Stimulated activated CD4-positive, alpha-beta T cell treated with anti-CD3 and anti-CD28 coated beads, Interleukin-12 subunit alpha, Interleukin-12 subunit beta, amount 100 ng/mL, for 4 hours (primary cell): ENCODE measurements at regions not wholly inside any gene's neighbourhood (a gene's known extent, or its start where the extent isn't known, plus 50 kb on each side); places are given as distances from the start of the nearest gene placed in this dataset.
A peak's percentile ranks its signal among the peaks of the same experiment; 100 is the strongest.
"Not testable (repeated sequence)": the region's sequence is repeated elsewhere in the genome, so short reads cannot be mapped to it uniquely, and the experiment has no call there.

Experiments used
- DNase-seq: peaks from one replicate; pipeline ENCODE4 v3.0.0-alpha.2; 2020

DNA sequence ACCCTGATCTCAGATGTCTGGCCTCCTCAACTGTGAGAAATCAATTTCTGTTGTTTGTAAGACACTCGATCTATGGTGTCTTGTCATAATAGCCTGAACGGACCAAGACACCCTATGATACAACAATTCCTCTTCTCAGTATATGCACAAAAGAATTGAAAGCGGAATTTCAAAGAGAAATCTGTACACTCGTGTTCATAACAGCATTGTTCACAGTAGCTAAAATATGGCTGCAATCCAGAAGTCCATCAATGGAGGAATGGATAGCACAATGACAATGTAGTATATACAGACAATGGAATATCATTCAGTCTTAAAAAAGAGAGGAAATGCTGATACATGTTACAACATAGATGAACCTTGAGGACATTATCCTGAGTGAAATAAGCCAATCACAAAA, 354.6 kb downstream of the SFMBT2 start:
- DNase-seq: no peak

DNA sequence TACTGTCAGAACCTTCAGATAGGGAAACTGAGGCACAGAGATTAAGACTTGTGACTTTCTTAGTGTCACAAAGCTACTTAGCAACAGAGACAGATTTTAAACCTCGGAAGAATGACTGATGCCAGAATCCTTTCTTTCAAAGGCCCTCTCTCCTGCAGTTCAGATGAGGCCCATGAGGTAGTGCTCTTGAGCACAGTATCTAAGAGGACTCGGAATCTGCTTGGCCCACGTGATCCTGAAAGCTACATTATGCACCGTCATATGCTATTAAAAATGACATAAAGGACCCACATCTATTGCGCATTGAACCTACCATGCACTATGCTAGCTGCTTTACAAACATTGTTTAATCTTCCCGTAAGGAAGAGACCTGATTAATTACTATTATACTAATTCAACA, 355.9 kb downstream of the SFMBT2 start:
- no peak for DNase-seq

DNA sequence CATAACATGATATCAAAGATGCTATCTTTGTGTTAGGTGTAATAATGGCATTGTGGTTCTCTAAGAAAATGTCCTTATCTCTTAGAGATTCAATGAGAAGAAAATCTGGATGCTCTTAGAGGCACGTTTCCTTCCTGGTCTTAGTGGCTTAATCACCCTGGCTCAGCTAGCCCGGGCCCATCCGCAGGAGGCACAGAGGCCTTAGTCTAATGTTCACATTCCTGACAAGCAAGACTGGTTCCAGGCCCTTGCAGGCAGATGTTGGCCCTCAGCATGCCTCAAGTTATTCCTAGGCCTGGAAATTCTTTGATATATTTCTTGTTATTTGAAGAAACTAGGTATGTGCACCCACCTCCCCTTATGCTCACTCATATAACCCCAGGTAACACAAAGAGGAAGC, 357.6 kb downstream of the SFMBT2 start:
- DNase-seq: no peak

DNA sequence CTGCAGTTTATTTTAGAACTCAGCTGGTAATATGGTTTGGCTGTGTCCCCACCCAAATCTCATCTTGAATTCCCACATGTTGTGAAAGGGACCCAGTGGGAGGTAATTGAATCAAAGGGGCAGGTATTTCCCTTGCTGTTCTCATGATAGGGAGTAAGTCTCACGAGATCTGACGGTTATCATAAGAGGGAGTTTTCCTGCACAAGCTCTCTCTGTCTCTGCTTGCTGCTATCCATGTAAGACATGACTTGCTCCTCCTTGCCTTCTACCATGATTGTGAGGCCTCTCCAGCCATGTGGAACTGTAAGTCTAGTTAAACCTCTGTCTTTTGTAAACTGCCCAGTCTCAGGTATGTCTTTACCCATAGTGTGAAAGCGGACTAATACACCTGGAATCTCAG, 360.8 kb downstream of the SFMBT2 start:
- DNase-seq: not testable (repeated sequence)

DNA sequence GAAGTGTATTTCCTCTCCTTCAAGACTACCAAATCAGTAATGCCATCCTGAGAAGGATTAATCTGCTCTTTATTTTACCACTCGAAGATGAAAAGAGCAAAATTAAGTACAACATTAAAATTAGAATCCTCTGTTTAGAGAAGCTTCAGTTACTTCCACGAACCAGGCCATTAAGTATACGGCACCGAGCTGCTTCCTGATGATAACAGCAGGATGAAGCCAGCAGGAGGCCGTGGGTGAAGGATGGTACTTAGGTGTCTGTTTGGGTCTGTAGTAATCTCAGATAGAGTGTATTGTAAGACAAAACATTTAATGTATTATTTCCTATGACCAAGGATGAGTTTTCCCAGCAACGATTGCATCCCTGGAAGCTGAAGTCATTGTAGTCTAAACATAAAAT, 362.8 kb downstream of the SFMBT2 start:
- no peak for DNase-seq

DNA sequence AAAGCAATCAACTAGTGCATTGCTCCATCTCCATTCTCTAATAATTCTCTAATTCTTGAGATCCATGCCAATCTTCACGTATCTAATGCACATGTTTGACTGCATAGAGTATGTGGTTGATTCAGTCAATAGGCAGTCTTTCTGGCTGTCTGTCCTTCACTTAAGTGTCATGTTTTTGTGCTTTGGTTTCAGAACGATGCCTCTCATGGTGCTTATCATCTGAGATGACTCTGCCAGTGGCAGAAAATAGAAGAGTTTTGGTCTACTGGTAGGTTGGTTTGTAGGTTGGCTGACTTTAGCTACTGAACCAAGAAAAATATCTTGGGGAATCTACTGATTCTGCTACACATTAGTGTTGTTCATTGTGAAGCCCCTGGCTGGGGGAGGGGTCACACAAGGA, 364.2 kb downstream of the SFMBT2 start:
- no peak for DNase-seq

DNA sequence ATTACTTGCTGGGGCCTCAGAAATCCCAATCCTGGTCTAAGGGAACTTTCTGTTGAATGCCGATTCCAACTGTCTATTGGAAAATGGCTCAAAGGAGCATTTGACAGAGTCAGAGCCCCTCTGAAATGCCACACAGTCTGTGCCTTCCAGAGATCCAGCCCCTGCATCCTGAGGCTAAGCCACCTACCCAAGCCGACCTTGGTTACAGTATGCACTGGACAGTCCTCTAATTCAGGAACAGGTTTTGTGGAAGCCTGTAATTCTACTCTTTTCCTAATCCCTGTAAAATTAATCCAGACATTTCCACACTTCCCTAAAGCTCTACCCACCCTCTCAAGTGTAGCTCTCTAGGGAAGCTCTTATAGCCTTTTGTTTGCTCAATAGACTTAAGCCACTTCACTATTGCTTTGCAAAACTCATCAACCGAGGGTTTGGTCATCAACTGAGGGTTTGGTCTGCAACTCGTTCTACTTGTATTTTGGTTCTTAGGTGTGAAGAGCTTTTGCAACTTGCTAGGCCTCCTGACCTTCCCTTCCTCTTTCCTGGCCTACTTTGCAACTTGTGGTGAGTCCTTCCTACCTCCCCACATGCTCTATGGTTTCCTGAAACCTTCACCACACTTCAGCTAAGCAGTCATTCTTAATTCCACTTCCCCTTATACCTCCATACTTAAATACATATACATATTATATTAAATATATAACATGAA, 364.8 kb downstream of the SFMBT2 start:
- DNase-seq: no peak

DNA sequence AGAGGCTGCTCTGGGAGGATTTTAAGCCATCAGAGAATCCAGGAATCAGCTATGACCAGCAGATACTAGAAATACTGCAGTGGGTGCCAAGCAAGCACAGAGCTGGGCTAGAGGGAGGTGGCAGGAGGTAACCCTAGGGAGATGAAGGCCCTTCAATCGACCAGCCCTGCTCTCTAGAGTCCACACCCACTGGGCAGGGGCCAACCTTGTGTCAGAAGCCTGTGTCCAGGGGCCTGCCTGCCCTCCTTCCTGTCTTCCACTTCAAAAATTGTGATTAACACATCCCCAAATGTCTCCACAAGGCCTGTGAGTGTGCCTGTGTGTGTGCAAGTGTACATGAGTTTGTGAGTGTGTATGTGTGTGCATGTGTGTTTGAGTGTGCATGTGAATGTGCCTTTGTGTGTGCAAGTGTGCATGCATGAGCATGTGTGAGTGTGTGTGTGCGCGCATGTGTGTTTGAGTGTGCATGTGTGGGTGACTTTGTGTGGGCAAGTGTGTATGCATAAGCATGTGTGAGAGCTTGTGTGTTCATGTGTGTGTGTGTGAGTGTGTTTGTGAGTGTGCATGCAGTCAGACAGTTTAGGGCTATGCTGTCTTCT, 367.7 kb downstream of the SFMBT2 start:
- DNase-seq: no peak

DNA sequence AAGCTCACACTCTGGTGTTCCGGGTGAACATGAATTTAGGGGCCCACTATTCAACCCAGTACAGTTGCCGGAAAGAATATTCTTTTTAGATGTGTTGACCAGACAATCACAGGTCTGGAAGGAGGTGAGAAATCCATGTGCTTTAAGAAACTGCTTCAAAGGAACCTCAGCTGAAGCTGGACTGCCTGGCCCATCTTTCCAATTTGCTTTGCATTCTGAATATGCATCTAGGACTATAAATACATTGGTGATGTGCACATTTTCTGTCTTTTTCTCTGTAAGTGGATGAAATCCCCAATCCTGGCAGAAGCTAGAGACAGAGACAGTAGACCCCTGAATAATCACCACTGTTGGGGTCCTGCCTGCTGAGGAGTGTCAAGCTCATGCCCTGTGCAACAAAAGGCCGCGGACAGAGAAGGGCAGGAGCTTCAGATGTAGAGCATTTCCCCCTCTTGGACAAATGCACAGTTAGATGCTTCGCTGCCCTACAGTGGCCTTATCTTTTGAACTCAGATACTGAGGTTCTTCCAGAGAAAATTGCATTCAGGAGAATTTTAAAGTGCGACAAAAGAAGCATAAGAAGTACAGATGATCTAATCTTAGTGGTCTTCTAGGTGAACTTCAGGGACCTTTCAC, 368.3 kb downstream of the SFMBT2 start:
- DNase-seq: no peak

DNA sequence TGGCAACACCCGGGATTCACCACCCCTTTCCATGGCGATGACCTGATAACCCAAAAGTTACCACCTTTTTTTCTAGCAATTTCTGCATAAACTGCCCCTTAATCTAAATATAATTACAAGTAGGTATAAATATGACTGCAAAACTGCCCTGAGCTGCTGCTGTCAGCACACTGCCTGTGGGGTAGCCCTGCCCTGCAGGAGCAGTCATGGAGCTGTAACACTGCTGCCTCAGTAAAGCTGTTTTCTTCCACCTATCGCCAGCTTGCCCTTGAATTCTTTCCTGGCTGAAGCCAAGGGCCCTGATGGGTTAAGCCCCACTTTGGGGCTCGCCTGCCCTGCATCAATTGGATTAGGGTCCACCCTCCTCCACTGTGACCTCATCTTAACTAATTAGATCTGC, 368.8 kb downstream of the SFMBT2 start:
- DNase-seq: no peak

DNA sequence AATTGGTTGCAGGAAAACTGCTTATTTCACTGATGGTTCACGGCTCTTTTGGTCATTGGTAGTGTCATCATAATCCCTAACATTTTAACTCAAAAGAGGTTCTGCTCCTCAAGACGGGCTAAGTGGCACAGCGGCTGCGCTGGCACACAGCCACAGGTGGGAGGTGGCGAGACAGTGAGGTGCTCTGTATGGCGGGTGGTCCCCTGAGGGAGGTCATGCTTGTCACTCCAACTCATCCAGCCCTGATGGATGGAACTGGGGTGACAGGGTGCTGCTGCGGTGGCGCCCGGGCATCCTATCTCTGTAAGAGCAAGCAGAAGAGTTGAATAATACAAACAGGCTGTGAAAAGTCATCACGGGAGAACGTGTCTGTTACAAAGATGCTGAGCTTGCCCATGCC, 370.2 kb downstream of the SFMBT2 start:
- no peak for DNase-seq

DNA sequence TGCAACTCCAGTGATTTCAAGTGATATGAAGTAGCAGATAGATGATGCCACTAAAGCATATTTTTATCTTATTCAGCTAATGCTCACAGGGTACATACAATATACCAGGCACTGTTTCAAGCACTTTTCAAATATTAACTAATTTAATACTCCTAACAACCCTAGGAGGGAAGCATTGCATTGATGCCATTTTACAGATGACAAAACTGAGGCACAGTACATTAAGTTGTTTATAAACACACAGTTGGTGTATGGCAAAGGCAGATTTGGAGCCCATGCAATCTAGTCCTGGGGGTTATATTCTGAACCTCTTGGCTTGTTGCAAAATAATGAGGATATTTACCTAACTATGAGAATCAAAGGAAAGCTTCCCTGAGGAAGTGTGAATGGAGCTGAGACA, 371.0 kb downstream of the SFMBT2 start:
- no peak for DNase-seq

DNA sequence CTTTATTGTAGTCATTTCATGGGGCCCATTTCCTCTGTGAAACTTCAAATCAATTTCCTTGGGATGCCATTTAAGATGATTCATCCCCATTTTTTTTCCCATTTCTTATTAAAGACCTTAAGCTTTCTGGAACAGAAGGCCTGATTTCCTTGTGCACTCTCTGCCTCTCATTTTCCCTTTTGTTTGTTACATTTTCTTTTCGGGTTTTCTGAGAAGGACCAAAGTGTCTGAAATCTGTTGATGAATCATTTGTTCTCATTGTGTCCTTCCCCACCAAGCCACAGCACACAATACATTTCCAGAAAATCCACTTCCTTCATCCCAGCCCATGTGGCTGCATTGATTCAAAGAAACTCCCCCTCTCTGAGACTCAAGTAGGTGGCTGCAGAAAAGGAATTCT, 372.4 kb downstream of the SFMBT2 start:
- no peak for DNase-seq

DNA sequence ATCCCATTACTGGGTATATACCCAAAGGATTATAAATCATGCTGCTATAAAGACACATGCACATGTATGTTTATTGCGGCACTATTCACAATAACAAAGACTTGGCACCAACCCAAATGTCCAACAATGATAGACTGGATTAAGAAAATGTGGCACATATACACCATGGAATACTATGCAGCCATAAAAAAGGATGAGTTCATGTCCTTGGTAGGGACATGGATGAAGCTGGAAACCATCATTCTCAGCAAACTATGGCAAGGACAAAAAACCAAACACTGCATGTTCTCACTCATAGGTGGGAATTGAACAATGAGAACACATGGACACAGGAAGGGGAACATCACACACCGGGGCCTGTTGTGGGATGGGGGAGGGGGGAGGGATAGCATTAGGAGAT, 373.4 kb downstream of the SFMBT2 start:
- DNase-seq: not testable (repeated sequence)

DNA sequence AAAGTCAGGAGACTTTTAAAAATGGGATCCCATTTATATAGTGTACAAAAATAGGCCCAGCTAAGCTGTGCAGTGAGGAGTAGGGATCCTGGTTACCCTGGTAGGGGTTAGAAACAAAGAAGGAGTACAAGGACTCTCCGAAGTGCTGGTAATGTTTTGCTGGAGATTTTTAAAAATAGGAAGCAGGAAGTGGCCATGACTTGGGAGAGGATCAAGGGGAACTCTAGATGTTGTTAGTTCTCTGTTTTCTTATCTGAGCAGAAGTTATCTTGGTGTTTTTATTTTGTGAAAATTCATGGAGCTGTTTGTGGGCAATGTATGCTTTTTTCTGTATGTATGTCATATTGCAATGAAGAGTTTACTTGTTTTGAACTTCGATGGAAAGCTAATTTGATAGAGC, 373.9 kb downstream of the SFMBT2 start:
- DNase-seq: no peak

DNA sequence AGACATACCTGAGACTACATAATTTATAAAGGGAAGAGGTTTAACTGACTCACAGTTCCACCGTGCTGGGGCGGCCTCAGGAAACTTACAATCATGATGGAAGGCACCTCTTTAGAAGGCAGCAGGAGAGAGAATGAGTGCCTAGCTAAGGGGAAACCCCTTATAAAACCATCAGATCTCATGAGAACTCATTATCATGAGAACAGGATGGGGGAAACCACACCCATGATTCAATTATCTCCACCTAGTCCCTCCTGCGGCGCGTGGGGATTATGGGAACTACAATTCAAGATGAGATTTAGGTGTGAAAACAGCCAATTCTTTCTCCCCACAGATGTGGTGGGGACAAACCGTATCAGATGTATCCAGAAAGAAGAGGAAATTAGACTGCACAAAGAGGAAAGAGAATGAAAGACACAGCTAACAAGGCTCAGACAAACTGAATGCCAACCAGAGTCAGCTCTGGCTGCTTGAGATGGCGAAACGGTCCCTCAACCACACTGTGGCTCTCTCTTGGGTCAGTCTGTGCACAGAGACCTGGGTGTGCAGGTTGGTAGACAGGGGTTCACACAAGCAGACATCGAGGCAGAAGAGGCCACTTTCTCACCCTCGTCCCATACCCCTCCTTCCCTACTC, 375.6 kb downstream of the SFMBT2 start:
- DNase-seq: peak; percentile 28

DNA sequence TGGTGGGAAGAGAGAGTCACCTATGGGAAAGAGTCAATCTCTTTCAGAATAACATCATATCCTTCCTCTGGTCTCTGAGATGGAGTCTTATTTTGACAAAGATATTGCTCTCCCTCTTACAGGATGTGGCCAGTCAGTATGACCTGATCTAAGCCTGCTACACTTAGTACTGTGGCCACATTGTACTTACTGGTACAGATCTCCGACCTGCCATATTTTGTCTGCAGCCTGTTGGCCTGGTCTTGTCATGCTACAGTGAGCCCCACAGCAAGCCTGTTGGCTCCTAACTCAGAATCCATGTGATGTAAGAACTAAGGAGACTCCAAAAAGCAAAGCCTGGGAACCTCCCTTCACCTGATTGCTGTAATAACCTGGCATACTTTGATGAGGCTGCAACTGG, 377.8 kb downstream of the SFMBT2 start:
- no peak for DNase-seq

DNA sequence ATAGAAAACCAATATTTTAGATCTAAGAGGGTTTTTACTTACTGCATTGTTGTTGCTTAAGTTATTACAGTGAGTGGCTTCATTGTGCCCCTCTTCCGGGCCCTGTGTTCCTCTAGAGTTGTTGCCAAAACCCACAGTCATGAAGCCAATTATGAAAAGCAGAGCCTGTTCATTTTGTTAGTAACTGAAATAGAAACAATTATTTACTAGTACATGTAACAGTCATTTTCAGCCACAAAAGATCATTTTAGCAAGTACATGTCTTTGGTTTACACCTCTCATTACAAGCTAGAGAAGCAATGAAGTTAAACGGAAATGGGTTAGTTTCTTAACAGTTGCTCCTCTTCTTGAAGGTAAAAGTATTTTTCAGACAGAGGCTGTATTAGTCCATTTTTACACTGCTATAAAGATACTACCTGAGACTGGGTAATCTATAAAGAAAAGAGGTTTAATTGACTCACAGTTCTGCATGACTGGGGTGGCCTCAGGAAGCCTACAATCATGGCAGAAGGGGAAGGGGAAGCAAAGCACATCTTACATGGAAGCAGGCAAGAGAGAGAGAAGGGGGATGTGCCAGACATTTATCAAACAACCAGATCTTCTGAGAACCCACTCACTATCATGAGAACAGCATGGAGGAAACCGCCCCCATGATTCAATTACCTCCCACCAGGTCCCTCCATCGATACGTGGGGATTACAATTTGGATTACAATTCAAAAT, 380.5 kb downstream of the SFMBT2 start:
- DNase-seq: no peak

DNA sequence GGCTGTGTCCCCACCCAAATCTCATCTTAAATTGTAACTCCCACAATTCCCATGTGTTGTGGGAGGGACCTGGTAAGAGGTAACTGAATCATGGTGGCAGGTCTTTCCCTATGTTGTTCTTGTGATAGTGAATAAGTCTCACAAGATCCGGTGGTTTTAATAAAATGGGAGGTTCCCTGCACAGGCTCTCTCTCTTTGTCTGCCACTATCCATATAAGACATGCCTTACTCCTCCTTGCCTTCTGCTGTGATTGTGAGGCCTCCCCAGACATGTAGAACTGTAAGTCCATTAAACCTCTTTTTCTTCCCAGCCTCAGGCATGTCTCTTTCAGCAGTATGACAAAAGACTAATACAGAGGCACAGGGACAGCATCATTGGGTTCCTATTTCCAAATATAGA, 381.2 kb downstream of the SFMBT2 start:
- no peak for DNase-seq

DNA sequence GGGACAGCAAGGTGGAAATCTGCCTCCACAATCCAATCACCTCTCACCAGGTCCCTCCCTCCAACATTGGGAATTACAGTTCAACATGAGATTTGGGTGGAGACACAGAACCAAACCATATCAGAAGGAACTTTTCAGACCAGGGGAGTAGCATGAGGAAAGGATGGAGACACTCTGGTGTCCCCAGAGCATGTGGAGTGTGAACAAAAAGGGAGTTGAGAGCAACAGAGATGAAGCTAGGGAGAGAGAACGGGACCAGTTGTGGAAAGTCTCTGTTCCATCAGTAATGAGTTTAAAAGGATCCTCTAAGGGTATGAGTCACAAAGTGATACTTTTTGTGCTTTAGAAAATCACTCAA, 382.0 kb downstream of the SFMBT2 start:
- no peak for DNase-seq

DNA sequence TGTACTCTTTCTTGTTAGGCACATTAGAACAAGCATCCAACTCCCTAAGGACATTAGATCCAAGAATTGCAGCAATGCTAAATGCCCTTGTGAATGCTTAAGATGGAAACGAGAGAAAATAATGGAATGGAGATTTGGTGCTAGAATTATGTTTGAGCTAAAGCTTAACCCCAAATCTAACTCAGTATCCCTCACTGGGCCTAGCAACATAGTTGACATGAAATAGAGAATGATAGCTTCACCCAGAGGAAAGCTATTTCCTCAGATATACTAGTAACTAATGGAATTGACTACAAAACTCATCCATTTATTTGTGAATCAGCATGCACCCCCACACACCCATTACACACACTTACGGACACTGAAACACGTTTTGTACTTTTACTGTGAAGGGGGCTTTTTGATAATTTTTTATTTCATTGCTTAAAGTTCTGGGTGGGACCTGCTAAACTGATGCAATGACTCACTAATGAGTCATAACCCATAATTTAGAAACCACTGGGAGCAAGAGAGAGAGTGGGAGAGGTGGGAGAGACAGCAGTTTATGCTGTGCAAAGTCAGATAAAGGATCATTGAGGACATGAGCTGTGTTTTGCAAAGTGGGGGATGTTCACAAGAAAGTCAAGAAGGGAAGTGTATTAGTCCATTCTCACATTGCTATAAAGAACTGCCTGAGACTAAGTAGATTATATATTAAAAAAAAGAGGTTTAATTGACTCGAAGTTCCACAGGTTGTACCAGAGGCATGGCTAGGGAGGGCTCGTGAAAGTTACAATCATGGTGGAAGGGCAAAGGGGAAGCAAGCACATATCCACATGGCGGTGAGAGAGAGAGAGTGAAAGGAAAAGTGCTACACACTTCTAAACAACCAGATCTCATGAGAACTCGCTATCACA, 382.7 kb downstream of the SFMBT2 start:
- no peak for DNase-seq

DNA sequence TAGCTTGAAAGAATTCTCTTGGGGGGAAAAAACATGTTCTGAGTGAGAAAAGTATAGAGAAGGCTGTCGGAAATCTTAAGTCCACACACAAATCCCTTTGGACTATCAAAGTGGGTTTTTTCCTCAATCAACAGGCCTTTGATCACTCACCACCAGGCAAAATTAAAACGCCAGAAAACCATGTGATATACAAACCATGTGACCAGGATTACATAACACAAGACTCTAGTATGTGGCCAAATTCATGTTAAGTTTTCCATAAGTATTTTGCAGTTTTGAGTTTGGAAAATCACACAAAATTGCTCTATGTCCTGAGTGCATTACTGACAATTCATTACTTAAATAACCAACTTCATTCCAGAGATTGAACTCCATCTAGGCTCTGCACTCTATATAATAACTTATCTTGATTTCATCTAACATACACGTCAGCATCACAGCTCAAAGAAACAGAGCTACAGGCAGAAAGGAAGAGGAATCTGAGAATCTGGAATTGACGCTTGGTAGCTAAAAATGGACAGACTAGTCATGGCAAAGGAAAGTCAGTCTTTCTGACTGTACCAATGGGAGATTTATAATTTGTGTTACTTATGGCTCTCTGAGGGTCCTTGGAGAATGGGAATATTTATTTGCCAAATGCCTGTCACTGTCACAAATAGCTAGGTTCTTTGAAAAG, 383.5 kb downstream of the SFMBT2 start:
- DNase-seq: no peak
